GM12878 (cell line): ENCODE measurements at regions not wholly inside any gene's neighbourhood (a gene's known extent, or its start where the extent isn't known, plus 50 kb on each side); places are given as distances from the start of the nearest gene placed in this dataset.

Experiments used
- ATAC-seq: fragments of 200-7000 bp; cut with Tn5 transposase; 3 replicates; pipeline ENCODE4 v1.9.1; 2020; ENCODE audit warnings: mild to moderate bottlenecking, moderate library complexity
- BruUV-seq: library from RNA; stranded (reverse); fragments of 400-500 nt; replicated peaks from 2 replicates; lab custom pipeline; 2021; lab: Mats Ljungman, UMichigan
- CTCF ChIA-PET: fragments of 300-600 bp; sonication (Branson Sonifier 250); formaldehyde crosslinking; extraction: SDS; loops from one replicate; lab custom pipeline; 2021; ENCODE audit warnings: inconsistent platforms; lab: Yijun Ruan, JAX
- POLR2A ChIA-PET: fragments of 350-600 bp; formaldehyde crosslinking; extraction: SDS; loops from one replicate; lab custom pipeline; 2021; ENCODE audit warnings: inconsistent platforms; lab: Charles Lee
- RAD21 ChIA-PET: fragments of 300-600 bp; sonication (Branson Sonifier 250); formaldehyde crosslinking; loops from one replicate; lab custom pipeline; 2023; ENCODE audit warnings: antibody characterized with exemption; ENCODE audit not compliant: unreplicated experiment; lab: Charles Lee
- SMC1A ChIA-PET: fragments of 300-600 bp; sonication (Branson Sonifier 250); formaldehyde crosslinking; loops from one replicate; lab custom pipeline; 2023; ENCODE audit not compliant: unreplicated experiment, uncharacterized antibody; lab: Charles Lee
- DNase-seq: peaks from one replicate; pipeline ENCODE4 v3.0.0-alpha.2; 2011; ENCODE audit warnings: low read depth, low spot score
- FAIRE-seq: peaks from 3 replicates; lab custom pipeline; 2011; peaks lifted over from hg19 to GRCh38; lab: Jason Lieb, UNC
- H2AFZ ChIP-seq: 2 replicates; pipeline ENCODE4 v1.6.0; 2011; ENCODE audit warnings: low read depth, low read length, control low read depth; ENCODE audit not compliant: control insufficient read depth
- H3K27ac ChIP-seq: 2 replicates; pipeline ENCODE4 v1.5.1; 2011; ENCODE audit warnings: control low read depth; ENCODE audit not compliant: control insufficient read depth, insufficient read depth
- H3K27me3 ChIP-seq, 2 experiments: replicated peaks in 1 of 2; 2 replicates each; pipeline versions ENCODE4 v1.6.0 to v1.6.1; 2011; ENCODE audit warnings: low read length in 1 of 2; ENCODE audit not compliant: control insufficient read depth in 2 of 2, insufficient read depth in 2 of 2
- H3K36me3 ChIP-seq, 2 experiments: 2 replicates each; pipeline ENCODE4 v1.5.1; 2011; ENCODE audit warnings: low read length in 1 of 2; ENCODE audit not compliant: control insufficient read depth in 2 of 2, insufficient read depth in 2 of 2
- H3K4me1 ChIP-seq: 2 replicates; pipeline ENCODE4 v1.6.1; 2011; ENCODE audit warnings: mild to moderate bottlenecking, low read length, moderate library complexity, mixed read lengths; ENCODE audit not compliant: control insufficient read depth, insufficient read depth
- H3K4me2 ChIP-seq: 2 replicates; pipeline ENCODE4 v1.6.0; 2011; ENCODE audit warnings: control low read depth; ENCODE audit not compliant: control insufficient read depth, insufficient read depth
- H3K4me3 ChIP-seq: fragments of 200-600 bp; sonication (generic); 2 replicates; pipeline ENCODE4 v1.5.1; 2016
- H3K79me2 ChIP-seq: 2 replicates; pipeline ENCODE4 v1.6.0; 2011; ENCODE audit warnings: low read length; ENCODE audit not compliant: control insufficient read depth, insufficient read depth
- H3K9ac ChIP-seq: 2 replicates; pipeline ENCODE4 v1.8.0; 2011; ENCODE audit warnings: low read length, control low read depth, mixed read lengths; ENCODE audit not compliant: control insufficient read depth, insufficient read depth
- H3K9me3 ChIP-seq: replicated peaks from 3 replicates; pipeline ENCODE4 v1.5.1; 2011; ENCODE audit warnings: mild to moderate bottlenecking, low read length; ENCODE audit not compliant: control insufficient read depth, insufficient read depth
- H4K20me1 ChIP-seq: 2 replicates; pipeline ENCODE4 v1.6.0; 2011; ENCODE audit not compliant: control insufficient read depth, insufficient read depth
- DPF2 ChIP-seq: fragments of 450-650 bp; IDR thresholded peaks from 2 replicates; pipeline ENCODE4 v1.6.1; 2017; ENCODE audit warnings: mild to moderate bottlenecking
- KDM1A ChIP-seq: fragments of 200-600 bp; sonication (generic); IDR thresholded peaks from 2 replicates; pipeline ENCODE4 v1.6.1; 2016; ENCODE audit warnings: borderline replicate concordance
- KLF5 ChIP-seq: fragments of 450-650 bp; IDR thresholded peaks from 2 replicates; pipeline ENCODE4 v1.6.1; 2014; ENCODE audit warnings: mild to moderate bottlenecking; ENCODE audit not compliant: partially characterized antibody
- MTA2 ChIP-seq: fragments of 450-650 bp; IDR thresholded peaks from 2 replicates; pipeline ENCODE4 v1.6.1; 2016; ENCODE audit warnings: low read depth, mild to moderate bottlenecking, moderate library complexity
- MYB ChIP-seq: fragments of 150-350 bp; IDR thresholded peaks from 2 replicates; pipeline ENCODE4 v1.6.1; 2014; ENCODE audit warnings: mild to moderate bottlenecking, low read depth, low read length, borderline replicate concordance
- MYC ChIP-seq: IDR thresholded peaks from 2 replicates; pipeline ENCODE4 v1.6.1; 2011; ENCODE audit warnings: mild to moderate bottlenecking, low read length, moderate library complexity, inconsistent platforms; ENCODE audit not compliant: insufficient read depth, insufficient replicate concordance, insufficient read length, severe bottlenecking
- NRF1 ChIP-seq: conservative IDR thresholded peaks from 2 replicates; pipeline ENCODE4 v1.6.1; 2011; ENCODE audit warnings: mild to moderate bottlenecking, low read depth, low read length, improper control_type of control experiment
- POLR2A ChIP-seq: IDR thresholded peaks from 2 replicates; pipeline ENCODE4 v1.6.1; 2011; ENCODE audit warnings: low read depth, mild to moderate bottlenecking, low read length
- RAD21 ChIP-seq: IDR thresholded peaks from 2 replicates; pipeline ENCODE4 v1.6.1; 2011; ENCODE audit warnings: mild to moderate bottlenecking, low read depth, low read length, moderate library complexity; ENCODE audit not compliant: insufficient read depth
- RB1 ChIP-seq: fragments of 450-650 bp; formaldehyde crosslinking; IDR thresholded peaks from 2 replicates; pipeline ENCODE4 v1.6.1; 2017; ENCODE audit warnings: mild to moderate bottlenecking, borderline replicate concordance
- TARDBP ChIP-seq: IDR thresholded peaks from 2 replicates; pipeline ENCODE4 v1.6.1; 2016; ENCODE audit warnings: borderline replicate concordance
- ZSCAN29 ChIP-seq: fragments of 450-650 bp; IDR thresholded peaks from 2 replicates; pipeline ENCODE4 v1.6.1; 2017; ENCODE audit warnings: mild to moderate bottlenecking, moderate library complexity
- WGBS: methylation state at CpG from one replicate; pipeline ENCODE4 v1.1.6; 2016; ENCODE audit warnings: low lambda C conversion rate; ENCODE audit not compliant: insufficient replicate concordance, insufficient coverage; ENCODE audit errors: missing lambda C conversion rate; 5-methylcytosine and 5-hydroxymethylcytosine counted together
- in situ Hi-C: fragments of 300-500 bp; cut with MboI; formaldehyde crosslinking; loops from 9 replicates; pipeline ENCODE4 v1.14.3; 2018; ENCODE audit warnings: mixed read lengths
- intact Hi-C: fragments of 100-400 bp; cut with micrococcal nuclease; formaldehyde crosslinking; loops from one replicate; pipeline ENCODE4 v1.14.2; 2022; ENCODE audit not compliant: unreplicated experiment
- TF ChIP-seq, protein P1 (sequence below): fragments of 450-650 bp; IDR thresholded peaks from 2 replicates; pipeline ENCODE4 v1.6.1; 2018; ENCODE audit warnings: borderline replicate concordance, mild to moderate bottlenecking; ENCODE audit not compliant: partially characterized antibody
- TF ChIP-seq, protein P2 (sequence below): fragments of 450-650 bp; formaldehyde crosslinking; IDR thresholded peaks from 2 replicates; pipeline ENCODE4 v1.4.0; 2022; ENCODE audit warnings: mild to moderate bottlenecking, moderate library complexity

DNA sequence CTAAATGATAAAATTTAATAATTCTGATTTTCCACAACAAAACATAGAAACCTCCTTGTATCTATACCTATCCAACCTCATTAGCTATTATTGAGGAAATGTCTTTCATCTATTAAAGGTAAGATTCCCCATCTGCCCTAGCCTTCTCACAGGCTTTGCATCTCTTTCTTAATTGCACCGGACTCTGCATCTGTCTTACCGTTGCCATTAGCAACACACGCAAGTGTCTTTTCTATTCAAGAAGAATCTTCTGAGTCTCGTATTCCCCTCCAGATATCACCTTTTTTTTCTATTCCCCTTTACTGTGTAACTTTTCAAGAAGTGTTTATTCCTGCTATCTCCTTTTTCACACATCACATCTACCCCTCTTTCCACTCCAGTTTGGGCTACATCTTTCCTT is 500.0 kb downstream of the NOVA1 start:
- ChIA-PET SMC1A (no interaction called here), CTCF (no interaction called here), RAD21 (no interaction called here), POLR2A (no interaction called here)
- Histone ChIP-seq H4K20me1 (no peaks in the 10 kb centered on the region), H2AFZ (no peak overlapping the region), H3K27ac (no peak overlapping the region), H3K36me3 (no peaks in the 10 kb centered on the region), H3K9ac (no peak overlapping the region), H3K9me3 (no peaks in the 10 kb centered on the region), H3K79me2 (no peaks in the 10 kb centered on the region), H3K4me3 (no peak overlapping the region), H3K4me2 (no peak overlapping the region), H3K27me3 (no peaks in the 10 kb centered on the region), H3K4me1 (no peaks in the 10 kb centered on the region)
- intact Hi-C loops, result no loop called here
- DNase-seq (no peak), ATAC-seq (no peak), FAIRE-seq (no peak)
- in situ Hi-C loops, result no loop called here
- TF ChIP-seq KLF5 (no peak), KDM1A (no peak), MTA2 (no peak), MYC (no peak), RAD21 (no peak), TARDBP (no peak), MYB (no peak), NRF1 (no peak), DPF2 (no peak), ZSCAN29 (no peak), POLR2A (no peak), RB1 (no peak)
- TF ChIP-seq, protein P1, sequence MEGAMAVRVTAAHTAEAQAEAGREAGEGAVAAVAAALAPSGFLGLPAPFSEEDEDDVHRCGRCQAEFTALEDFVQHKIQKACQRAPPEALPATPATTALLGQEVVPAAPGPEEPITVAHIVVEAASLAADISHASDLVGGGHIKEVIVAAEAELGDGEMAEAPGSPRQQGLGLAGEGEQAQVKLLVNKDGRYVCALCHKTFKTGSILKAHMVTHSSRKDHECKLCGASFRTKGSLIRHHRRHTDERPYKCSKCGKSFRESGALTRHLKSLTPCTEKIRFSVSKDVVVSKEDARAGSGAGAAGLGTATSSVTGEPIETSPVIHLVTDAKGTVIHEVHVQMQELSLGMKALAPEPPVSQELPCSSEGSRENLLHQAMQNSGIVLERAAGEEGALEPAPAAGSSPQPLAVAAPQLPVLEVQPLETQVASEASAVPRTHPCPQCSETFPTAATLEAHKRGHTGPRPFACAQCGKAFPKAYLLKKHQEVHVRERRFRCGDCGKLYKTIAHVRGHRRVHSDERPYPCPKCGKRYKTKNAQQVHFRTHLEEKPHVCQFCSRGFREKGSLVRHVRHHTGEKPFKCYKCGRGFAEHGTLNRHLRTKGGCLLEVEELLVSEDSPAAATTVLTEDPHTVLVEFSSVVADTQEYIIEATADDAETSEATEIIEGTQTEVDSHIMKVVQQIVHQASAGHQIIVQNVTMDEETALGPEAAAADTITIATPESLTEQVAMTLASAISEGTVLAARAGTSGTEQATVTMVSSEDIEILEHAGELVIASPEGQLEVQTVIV, result no peak
- TF ChIP-seq, protein P2, sequence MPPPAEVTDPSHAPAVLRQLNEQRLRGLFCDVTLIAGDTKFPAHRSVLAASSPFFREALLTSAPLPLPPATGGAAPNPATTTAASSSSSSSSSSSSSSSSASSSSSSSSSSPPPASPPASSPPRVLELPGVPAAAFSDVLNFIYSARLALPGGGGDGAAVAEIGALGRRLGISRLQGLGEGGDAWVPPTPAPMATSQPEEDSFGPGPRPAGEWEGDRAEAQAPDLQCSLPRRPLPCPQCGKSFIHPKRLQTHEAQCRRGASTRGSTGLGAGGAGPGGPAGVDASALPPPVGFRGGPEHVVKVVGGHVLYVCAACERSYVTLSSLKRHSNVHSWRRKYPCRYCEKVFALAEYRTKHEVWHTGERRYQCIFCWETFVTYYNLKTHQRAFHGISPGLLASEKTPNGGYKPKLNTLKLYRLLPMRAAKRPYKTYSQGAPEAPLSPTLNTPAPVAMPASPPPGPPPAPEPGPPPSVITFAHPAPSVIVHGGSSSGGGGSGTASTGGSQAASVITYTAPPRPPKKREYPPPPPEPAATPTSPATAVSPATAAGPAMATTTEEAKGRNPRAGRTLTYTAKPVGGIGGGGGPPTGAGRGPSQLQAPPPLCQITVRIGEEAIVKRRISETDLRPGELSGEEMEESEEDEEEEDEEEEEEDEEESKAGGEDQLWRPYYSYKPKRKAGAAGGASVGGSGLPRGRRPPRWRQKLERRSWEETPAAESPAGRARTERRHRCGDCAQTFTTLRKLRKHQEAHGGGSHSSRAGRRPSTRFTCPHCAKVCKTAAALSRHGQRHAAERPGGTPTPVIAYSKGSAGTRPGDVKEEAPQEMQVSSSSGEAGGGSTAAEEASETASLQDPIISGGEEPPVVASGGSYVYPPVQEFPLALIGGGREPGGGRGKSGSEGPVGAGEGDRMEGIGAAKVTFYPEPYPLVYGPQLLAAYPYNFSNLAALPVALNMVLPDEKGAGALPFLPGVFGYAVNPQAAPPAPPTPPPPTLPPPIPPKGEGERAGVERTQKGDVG (CRISPR knock-in tag), result no peak
- no TSS peak for BruUV-seq
- WGBS, result 78% methylated on average over 4 of the region's 4 CpGs
